Cardiac muscle cell (in vitro differentiated cells and primary cell): ENCODE measurements at regions not wholly inside any gene's neighbourhood (a gene's known extent, or its start where the extent isn't known, plus 50 kb on each side); places are given as distances from the start of the nearest gene placed in this dataset.

Source experiments
- DNase-seq, 2 donors: peaks; one replicate each; pipeline versions ENCODE4 v3.0.0 to v3.0.0-alpha.2; 2010 to 2017; ENCODE audit warnings: low read depth in 1 of 2, low spot score in 1 of 2
- H3K27ac ChIP-seq: fragments of 200-600 bp; sonication (generic); 2 replicates; pipeline ENCODE4 v1.5.1; 2016
- H3K27me3 ChIP-seq: fragments of 200-600 bp; sonication (generic); 2 replicates; pipeline ENCODE4 v1.6.0; 2016; ENCODE audit warnings: control low read depth
- H3K36me3 ChIP-seq: fragments of 200-600 bp; sonication (generic); 2 replicates; pipeline ENCODE4 v1.5.1; 2016; ENCODE audit warnings: control low read depth
- H3K4me1 ChIP-seq: fragments of 200-600 bp; sonication (generic); 2 replicates; pipeline ENCODE4 v1.8.1; 2017; ENCODE audit warnings: low read depth, mild to moderate bottlenecking, mixed run types
- H3K4me3 ChIP-seq: fragments of 200-600 bp; sonication (generic); 2 replicates; pipeline ENCODE4 v1.5.1; 2016; ENCODE audit warnings: mild to moderate bottlenecking
- H3K9me3 ChIP-seq: fragments of 200-600 bp; sonication (generic); 2 replicates; pipeline ENCODE4 v1.5.1; 2017; ENCODE audit warnings: low read depth, mild to moderate bottlenecking, control low read depth
- CTCF ChIP-seq: IDR thresholded peaks from 2 replicates; pipeline ENCODE4 v1.5.1; 2012; ENCODE audit warnings: low read depth, mild to moderate bottlenecking, low read length

- Histone ChIP-seq H3K36me3 (no peaks in the 10 kb centered on the region), H3K4me3 (no peak overlapping the region), H3K9me3 (no peaks in the 10 kb centered on the region), H3K27me3 (no peaks in the 10 kb centered on the region), H3K4me1 (no peaks in the 10 kb centered on the region), H3K27ac (no peak overlapping the region)
- no peak for DNase-seq
- TF ChIP-seq CTCF, result no peak
These were observed 193.9 kb downstream of the MMUT start for GRCh38 chr6:49269190-49269589.

GRCh38 chr6:49264909-49265308 is 198.1 kb downstream of the MMUT start:
- no peak overlapping the region for H3K27ac ChIP-seq
- H3K9me3 ChIP-seq, result no peaks in the 10 kb centered on the region
- no peaks in the 10 kb centered on the region for H3K27me3 ChIP-seq
- no peak for DNase-seq
- H3K4me1 ChIP-seq, result no peaks in the 10 kb centered on the region
- no peak for TF ChIP-seq CTCF
- H3K36me3 ChIP-seq, result no peaks in the 10 kb centered on the region
- H3K4me3 ChIP-seq, result no peak overlapping the region

- no peak overlapping the region for H3K4me3 ChIP-seq
- DNase-seq, result no peak
- no peak overlapping the region for H3K27ac ChIP-seq
- no peaks in the 10 kb centered on the region for H3K36me3 ChIP-seq
- H3K9me3 ChIP-seq, result no peaks in the 10 kb centered on the region
- H3K4me1 ChIP-seq, result no peaks in the 10 kb centered on the region
- no peaks in the 10 kb centered on the region for H3K27me3 ChIP-seq
- TF ChIP-seq CTCF, result no peak
These were observed 198.6 kb downstream of the MMUT start for GRCh38 chr6:49264496-49264895.

GRCh38 chr6:49257549-49257948 is 205.5 kb downstream of the MMUT start:
- no peak overlapping the region for H3K4me3 ChIP-seq
- no peak for TF ChIP-seq CTCF
- DNase-seq, result no peak
- no peaks in the 10 kb centered on the region for H3K36me3 ChIP-seq
- no peaks in the 10 kb centered on the region for H3K27me3 ChIP-seq
- no peaks in the 10 kb centered on the region for H3K4me1 ChIP-seq
- no peaks in the 10 kb centered on the region for H3K9me3 ChIP-seq
- no peak overlapping the region for H3K27ac ChIP-seq

GRCh38 chr6:49255335-49255734 is 207.7 kb downstream of the MMUT start:
- no peaks in the 10 kb centered on the region for H3K36me3 ChIP-seq
- no peak overlapping the region for H3K4me3 ChIP-seq

More at GRCh38 chr6:49255335-49255734, 207.7 kb downstream of the MMUT start:
- TF ChIP-seq CTCF, result no peak
- no peak for DNase-seq
- Histone ChIP-seq H3K4me1 (no peaks in the 10 kb centered on the region), H3K27me3 (no peaks in the 10 kb centered on the region), H3K27ac (no peak overlapping the region), H3K9me3 (no peaks in the 10 kb centered on the region)
